WTC11 (cell line): ENCODE measurements at regions not wholly inside any gene's neighbourhood (a gene's known extent, or its start where the extent isn't known, plus 50 kb on each side); places are given as distances from the start of the nearest gene placed in this dataset.

ENCODE experiments used
- ATAC-seq: fragments of 200-7000 bp; cut with Tn5 transposase; 2 replicates; pipeline ENCODE4 v1.10.0; 2021; ENCODE audit warnings: mild to moderate bottlenecking, moderate library complexity
- CTCF ChIA-PET: fragments of 300-600 bp; sonication (Branson Sonifier 250); formaldehyde crosslinking; loops from one replicate; lab custom pipeline; 2021; ENCODE audit warnings: antibody characterized with exemption; lab: Charles Lee
- POLR2A ChIA-PET: fragments of 350-600 bp; sonication (Branson Sonifier 250); formaldehyde crosslinking; loops from one replicate; lab custom pipeline; 2021; ENCODE audit warnings: antibody characterized with exemption; lab: Charles Lee
- DNase-seq: peaks from one replicate; pipeline ENCODE4 v3.0.0; 2021; ENCODE audit warnings: low spot score
- H3K27ac Mint-ChIP-seq: 2 replicates; pipeline ENCODE4 v1.8.0; 2021; ENCODE audit warnings: mixed read lengths
- H3K27me3 Mint-ChIP-seq: 2 replicates; pipeline ENCODE4 v1.8.0; 2021; ENCODE audit warnings: low read depth, mild to moderate bottlenecking, moderate library complexity, mixed read lengths
- H3K36me3 Mint-ChIP-seq: 2 replicates; pipeline ENCODE4 v1.8.0; 2021; ENCODE audit warnings: mixed read lengths
- H3K4me1 Mint-ChIP-seq: 2 replicates; pipeline ENCODE4 v1.8.0; 2022; ENCODE audit warnings: mixed read lengths
- H3K4me3 Mint-ChIP-seq: 2 replicates; pipeline ENCODE4 v1.8.0; 2021; ENCODE audit warnings: mild to moderate bottlenecking, moderate library complexity, mixed read lengths
- H3K9me3 Mint-ChIP-seq: 2 replicates; pipeline ENCODE4 v1.8.0; 2021; ENCODE audit warnings: mixed read lengths
- CREM ChIP-seq: sonication (generic); formaldehyde crosslinking; IDR thresholded peaks from 2 replicates; pipeline ENCODE4 v1.8.1; 2022; ENCODE audit warnings: mild to moderate bottlenecking, missing genetic modification reagents, moderate library complexity
- CTCF ChIP-seq: fragments of 200-600 bp; IDR thresholded peaks from 2 replicates; pipeline ENCODE4 v1.8.0; 2022; ENCODE audit warnings: antibody characterized with exemption
- FOXP4 ChIP-seq: sonication (generic); formaldehyde crosslinking; IDR thresholded peaks from 2 replicates; pipeline ENCODE4 v1.8.0; 2022; ENCODE audit warnings: mild to moderate bottlenecking, missing genetic modification reagents
- MAX ChIP-seq: sonication (generic); formaldehyde crosslinking; IDR thresholded peaks from 2 replicates; pipeline ENCODE4 v1.8.0; 2022; ENCODE audit warnings: mild to moderate bottlenecking, missing genetic modification reagents
- MYBL2 ChIP-seq: sonication (generic); formaldehyde crosslinking; IDR thresholded peaks from 2 replicates; pipeline ENCODE4 v1.8.1; 2023; ENCODE audit warnings: mild to moderate bottlenecking, moderate library complexity, missing genetic modification reagents
- NFATC4 ChIP-seq: fragments of 250-450 bp; sonication (Bioruptor Pico); IDR thresholded peaks from 2 replicates; pipeline ENCODE4 v1.9.0; 2021; ENCODE audit warnings: mild to moderate bottlenecking
- NR1H2 ChIP-seq: sonication (generic); formaldehyde crosslinking; IDR thresholded peaks from 2 replicates; pipeline ENCODE4 v1.9.0; 2021; ENCODE audit warnings: mild to moderate bottlenecking, moderate library complexity, missing genetic modification reagents
- NR3C1 ChIP-seq: sonication (generic); formaldehyde crosslinking; conservative IDR thresholded peaks from 2 replicates; pipeline ENCODE4 v1.8.1; 2023; ENCODE audit warnings: low read depth, mild to moderate bottlenecking, missing genetic modification reagents
- TEAD1 ChIP-seq: sonication (generic); formaldehyde crosslinking; IDR thresholded peaks from 2 replicates; pipeline ENCODE4 v1.8.0; 2022; ENCODE audit warnings: mild to moderate bottlenecking, missing genetic modification reagents
- USF2 ChIP-seq: sonication (generic); formaldehyde crosslinking; IDR thresholded peaks from 2 replicates; pipeline ENCODE4 v1.8.1; 2023; ENCODE audit warnings: mild to moderate bottlenecking, missing genetic modification reagents, moderate library complexity
- ZNF396 ChIP-seq: fragments of 250-450 bp; sonication (Bioruptor Pico); IDR thresholded peaks from 2 replicates; pipeline ENCODE4 v1.8.0; 2021; ENCODE audit warnings: mild to moderate bottlenecking, moderate library complexity, borderline replicate concordance
- ZNF416 ChIP-seq: fragments of 250-450 bp; sonication (Bioruptor Pico); IDR thresholded peaks from 2 replicates; pipeline ENCODE4 v1.9.0; 2021; ENCODE audit warnings: mild to moderate bottlenecking, inconsistent platforms
- ZNF423 ChIP-seq: fragments of 250-450 bp; sonication (Bioruptor Pico); IDR thresholded peaks from 2 replicates; pipeline ENCODE4 v2.1.2; 2022; ENCODE audit warnings: mild to moderate bottlenecking, moderate library complexity
- ZNF512 ChIP-seq: sonication (generic); formaldehyde crosslinking; IDR thresholded peaks from 2 replicates; pipeline ENCODE4 v1.8.1; 2022; ENCODE audit warnings: missing genetic modification reagents, borderline replicate concordance

GRCh38 chr3:72113564-72113963 is 328.6 kb upstream of the PROK2 start:
- TF ChIP-seq CREM (CRISPR knock-in tag) (no peak), NR3C1 (no peak), ZNF396 (CRISPR knock-in tag) (no peak)
- Mint-ChIP-seq H3K4me3 (no peak overlapping the region), H3K9me3 (no peaks in the 10 kb centered on the region), H3K27ac (no peak overlapping the region), H3K27me3 (no peaks in the 10 kb centered on the region), H3K4me1 (peaks cover 9% of the 10 kb centered on the region), H3K36me3 (no peaks in the 10 kb centered on the region)
- POLR2A ChIA-PET: no interaction called here
- DNase-seq (no peak), ATAC-seq (no peak)
- CTCF ChIA-PET: no interaction called here

GRCh38 chr3:72112435-72112834 is 327.5 kb upstream of the PROK2 start:
- Mint-ChIP-seq H3K4me1 (peaks cover 8% of the 10 kb centered on the region), H3K36me3 (no peaks in the 10 kb centered on the region), H3K27me3 (no peaks in the 10 kb centered on the region), H3K27ac (no peak overlapping the region), H3K4me3 (no peak overlapping the region), H3K9me3 (no peaks in the 10 kb centered on the region)
- DNase-seq: no peak
- CTCF ChIA-PET: no interaction called here
- no peak for ATAC-seq
- POLR2A ChIA-PET: no interaction called here
- no peak for TF ChIP-seq FOXP4 (CRISPR knock-in tag)
- TF ChIP-seq ZNF423 (CRISPR knock-in tag): no peak
- TF ChIP-seq MAX (CRISPR knock-in tag): no peak
- no peak for TF ChIP-seq USF2 (CRISPR knock-in tag)
- TF ChIP-seq CREM (CRISPR knock-in tag): no peak
- TF ChIP-seq NR1H2 (CRISPR knock-in tag): no peak
- TF ChIP-seq CTCF: no peak
- TF ChIP-seq ZNF512 (CRISPR knock-in tag): no peak

GRCh38 chr3:72111265-72112205 is 326.6 kb upstream of the PROK2 start:
- Mint-ChIP-seq H3K27ac (no peak overlapping the region), H3K27me3 (no peaks in the 10 kb centered on the region), H3K4me1 (peaks cover 8% of the 10 kb centered on the region), H3K4me3 (no peak overlapping the region), H3K36me3 (no peaks in the 10 kb centered on the region), H3K9me3 (no peaks in the 10 kb centered on the region)
- POLR2A ChIA-PET: no interaction called here
- ATAC-seq (no peak), DNase-seq (no peak)
- TF ChIP-seq TEAD1 (no peak), ZNF416 (CRISPR knock-in tag) (no peak), NFATC4 (no peak), MYBL2 (CRISPR knock-in tag) (no peak)
- CTCF ChIA-PET: no interaction called here
